ENCODE measurements at regions not wholly inside any gene's neighbourhood (a gene's known extent, or its start where the extent isn't known, plus 50 kb on each side); places are given as distances from the start of the nearest gene placed in this dataset.

DNA sequence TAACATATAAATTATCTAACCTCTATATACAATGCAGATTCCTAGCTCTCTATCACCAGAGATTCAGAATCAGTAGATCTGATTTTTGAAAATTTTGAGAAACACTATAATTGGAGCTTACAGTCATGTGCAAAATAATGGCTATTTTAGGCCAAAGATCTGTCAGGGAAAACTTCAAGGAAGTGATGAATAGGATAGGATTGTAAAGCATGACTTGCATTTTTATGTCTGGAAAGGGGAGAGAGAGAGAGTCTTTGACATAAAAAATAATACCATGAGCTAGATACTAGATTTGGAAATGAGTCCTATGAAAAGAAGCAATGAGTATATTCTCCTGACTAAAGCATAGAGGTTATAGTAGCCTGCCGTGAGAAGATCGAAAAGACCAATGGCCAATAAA lies 181.1 kb downstream of the SDHAF3 start:
- TF ChIP-seq, protein P1, sequence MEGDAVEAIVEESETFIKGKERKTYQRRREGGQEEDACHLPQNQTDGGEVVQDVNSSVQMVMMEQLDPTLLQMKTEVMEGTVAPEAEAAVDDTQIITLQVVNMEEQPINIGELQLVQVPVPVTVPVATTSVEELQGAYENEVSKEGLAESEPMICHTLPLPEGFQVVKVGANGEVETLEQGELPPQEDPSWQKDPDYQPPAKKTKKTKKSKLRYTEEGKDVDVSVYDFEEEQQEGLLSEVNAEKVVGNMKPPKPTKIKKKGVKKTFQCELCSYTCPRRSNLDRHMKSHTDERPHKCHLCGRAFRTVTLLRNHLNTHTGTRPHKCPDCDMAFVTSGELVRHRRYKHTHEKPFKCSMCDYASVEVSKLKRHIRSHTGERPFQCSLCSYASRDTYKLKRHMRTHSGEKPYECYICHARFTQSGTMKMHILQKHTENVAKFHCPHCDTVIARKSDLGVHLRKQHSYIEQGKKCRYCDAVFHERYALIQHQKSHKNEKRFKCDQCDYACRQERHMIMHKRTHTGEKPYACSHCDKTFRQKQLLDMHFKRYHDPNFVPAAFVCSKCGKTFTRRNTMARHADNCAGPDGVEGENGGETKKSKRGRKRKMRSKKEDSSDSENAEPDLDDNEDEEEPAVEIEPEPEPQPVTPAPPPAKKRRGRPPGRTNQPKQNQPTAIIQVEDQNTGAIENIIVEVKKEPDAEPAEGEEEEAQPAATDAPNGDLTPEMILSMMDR (IDR thresholded peaks at IDR 0.05), result no peak
- TF ChIP-seq POLR2A (IDR thresholded peaks at IDR 0.05), result no peak

All from adrenal gland (tissue), 5 donors.